ENCODE measurements at regions not wholly inside any gene's neighbourhood (a gene's known extent, or its start where the extent isn't known, plus 50 kb on each side); places are given as distances from the start of the nearest gene placed in this dataset.

GRCh38 chr11:70528794-70529580, 130.7 kb downstream of the CTTN start:
- ATAC-seq (no peak), DNase-seq (no peak)
- intact Hi-C loops (cut with DNase I, micrococcal nuclease) = no loop called here

- ATAC-seq (no peak), DNase-seq (no peak)
- intact Hi-C loops (cut with DNase I, micrococcal nuclease) = no loop called here
Measured at GRCh38 chr11:70530010-70530409, 131.7 kb downstream of the CTTN start.

GRCh38 chr11:70530629-70531185, 132.4 kb downstream of the CTTN start:
- intact Hi-C loops (cut with DNase I, micrococcal nuclease) = no loop called here
- no peak for ATAC-seq
- DNase-seq = no peak

- intact Hi-C loops (cut with DNase I, micrococcal nuclease) = no loop called here
- DNase-seq = no peak
- no peak for ATAC-seq
Measured at GRCh38 chr11:70531281-70532065, 133.1 kb downstream of the CTTN start.

- intact Hi-C loops (cut with DNase I, micrococcal nuclease) = no loop called here
- no peak for DNase-seq
- ATAC-seq = no peak
Measured at GRCh38 chr11:70532066-70532440, 133.7 kb downstream of the CTTN start.

- intact Hi-C loops (cut with DNase I, micrococcal nuclease) = no loop called here
Measured at GRCh38 chr11:70532731-70533130, 134.4 kb downstream of the CTTN start.

GRCh38 chr11:70535191-70535971, 137.1 kb downstream of the CTTN start:
- intact Hi-C loops (cut with DNase I, micrococcal nuclease) = no loop called here
- ATAC-seq = no peak
- no peak for DNase-seq

More at GRCh38 chr11:70532731-70533130, 134.4 kb downstream of the CTTN start:
- no peak for DNase-seq
- no peak for ATAC-seq

- DNase-seq (peak in 1 of 2 donors; percentile 74), ATAC-seq (peak; percentile 97)
- intact Hi-C loops (cut with DNase I, micrococcal nuclease) = no loop called here
Measured at GRCh38 chr11:70536051-70536877, 137.9 kb downstream of the CTTN start.

- ATAC-seq = no peak
- no peak for DNase-seq
- intact Hi-C loops (cut with DNase I, micrococcal nuclease) = no loop called here
Measured at GRCh38 chr11:70537576-70538571, 139.5 kb downstream of the CTTN start.

- no peak for DNase-seq
- intact Hi-C loops (cut with DNase I, micrococcal nuclease) = no loop called here
- no peak for ATAC-seq
Measured at GRCh38 chr11:70538641-70539359, 140.5 kb downstream of the CTTN start.

- ATAC-seq (no peak), DNase-seq (no peak)
- intact Hi-C loops (cut with DNase I, micrococcal nuclease) = no loop called here
Measured at GRCh38 chr11:70539360-70540095, 141.2 kb downstream of the CTTN start.

GRCh38 chr11:70540196-70540595, 141.9 kb downstream of the CTTN start:
- no peak for ATAC-seq
- intact Hi-C loops (cut with DNase I, micrococcal nuclease) = no loop called here
- DNase-seq = no peak

GRCh38 chr11:70541176-70541575, 142.8 kb downstream of the CTTN start:
- no peak for ATAC-seq
- intact Hi-C loops (cut with DNase I, micrococcal nuclease) = no loop called here
- DNase-seq = no peak

GRCh38 chr11:70541699-70542098, 143.4 kb downstream of the CTTN start:
- intact Hi-C loops (cut with DNase I, micrococcal nuclease) = no loop called here
- no peak for ATAC-seq
- no peak for DNase-seq

- ATAC-seq = no peak
- DNase-seq = no peak
- intact Hi-C loops (cut with DNase I, micrococcal nuclease) = no loop called here
Measured at GRCh38 chr11:70542406-70542805, 144.1 kb downstream of the CTTN start.

GRCh38 chr11:70542811-70543210, 144.5 kb downstream of the CTTN start:
- DNase-seq = no peak
- ATAC-seq = no peak
- intact Hi-C loops (cut with DNase I, micrococcal nuclease) = no loop called here

Measured in left colon (tissue), 2 donors.